RWPE1 (cell line): ENCODE measurements at regions not wholly inside any gene's neighbourhood (a gene's known extent, or its start where the extent isn't known, plus 50 kb on each side); places are given as distances from the start of the nearest gene placed in this dataset.
A peak's percentile ranks its signal among the peaks of the same experiment; 100 is the strongest.

Experiments used
- CTCF ChIA-PET: fragments of 350-600 bp; sonication (Branson Sonifier 250); formaldehyde crosslinking; extraction: SDS; loops from one replicate; lab custom pipeline; 2021; lab: Yijun Ruan, JAX
- POLR2A ChIA-PET: fragments of 400-600 bp; formaldehyde crosslinking; extraction: SDS; loops from one replicate; lab custom pipeline; 2020; ENCODE audit warnings: antibody characterized with exemption; ENCODE audit not compliant: low non-redundant PET; lab: Yijun Ruan, JAX
- DNase-seq: peaks from one replicate; pipeline ENCODE4 v3.0.0; 2012; ENCODE audit warnings: low spot score
- H3K27ac ChIP-seq: fragments of 450-650 bp; 2 replicates; pipeline ENCODE4 v1.5.1; 2017
- CTCF ChIP-seq: fragments of 450-650 bp; conservative IDR thresholded peaks from 2 replicates; pipeline ENCODE4 v1.5.1; 2017; ENCODE audit warnings: low read depth, mild to moderate bottlenecking

DNA sequence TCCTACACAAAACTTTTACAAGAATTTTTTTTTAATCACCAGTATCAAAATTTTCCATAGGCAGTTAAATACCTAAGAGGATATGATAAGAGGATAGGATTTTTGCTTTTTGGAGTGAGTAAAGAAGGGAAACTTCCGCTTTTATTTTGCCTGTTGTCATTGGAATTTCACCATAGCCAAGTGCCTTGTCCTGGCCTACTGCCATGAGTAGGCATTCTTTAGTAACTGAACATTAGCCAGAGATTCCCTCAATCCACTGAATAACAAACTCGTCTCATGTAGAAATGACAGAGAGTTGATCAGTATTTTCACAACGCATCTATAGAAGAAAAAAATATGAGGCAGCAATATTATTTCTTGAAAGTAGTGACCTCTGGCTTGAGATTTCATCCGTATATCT lies 289.6 kb upstream of the ADAMTSL1 start:
- ChIA-PET POLR2A (no interaction called here), CTCF (no interaction called here)
- no peak for TF ChIP-seq CTCF
- no peak overlapping the region for H3K27ac ChIP-seq
- DNase-seq = no peak

DNA sequence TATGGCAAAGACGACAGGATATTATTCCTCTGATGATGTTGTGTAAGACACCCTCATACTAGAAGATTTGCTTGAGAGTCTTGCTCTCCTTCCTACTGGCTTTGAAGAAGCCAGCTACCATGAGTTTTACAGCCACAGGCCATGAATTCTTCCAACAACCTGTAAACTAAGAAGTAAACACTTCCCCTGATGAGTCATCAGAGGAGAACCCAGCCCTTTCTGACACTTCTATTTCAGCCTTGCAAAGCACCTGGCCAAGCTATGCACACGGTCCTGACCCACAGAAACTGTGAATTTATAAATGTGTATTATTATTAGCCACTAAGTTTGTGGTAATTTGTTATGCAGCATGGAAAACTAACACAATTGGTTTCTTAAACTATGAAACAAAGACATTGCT lies 288.8 kb upstream of the ADAMTSL1 start:
- CTCF ChIA-PET = interaction anchor here (0.6 to 0.7 kb wide), 2 partner anchors 480 to 526 kb away, joined by 3 read pairs; no protein-coding TSS in a partner anchor
- POLR2A ChIA-PET = no interaction called here
- no peak for TF ChIP-seq CTCF
- peak; percentile 27 for DNase-seq
- no peak overlapping the region for H3K27ac ChIP-seq

DNA sequence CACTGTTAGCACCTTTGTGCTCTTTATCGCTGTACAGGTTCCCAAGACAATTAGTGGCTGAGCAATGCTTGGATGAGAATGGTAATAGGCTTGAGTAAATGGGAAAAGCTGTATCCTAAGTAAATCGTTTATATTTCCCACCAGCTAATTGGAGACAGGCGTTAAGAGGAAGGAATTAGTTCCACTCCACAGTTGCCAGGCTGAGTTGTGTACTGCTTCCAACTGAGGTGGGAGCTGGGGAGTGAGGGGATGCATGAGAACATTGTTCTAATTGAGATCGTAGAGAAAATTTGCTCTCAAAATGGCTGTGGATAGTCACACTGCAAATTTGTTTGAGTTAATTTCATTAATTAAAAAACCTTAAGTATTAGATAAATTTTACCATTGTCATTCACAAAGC lies 285.0 kb upstream of the ADAMTSL1 start:
- no peak for TF ChIP-seq CTCF
- no peak for DNase-seq
- CTCF ChIA-PET = interaction anchor here (0.6 kb wide), 1 partner anchor 47 kb away, joined by 3 read pairs; no protein-coding TSS in a partner anchor
- no peak overlapping the region for H3K27ac ChIP-seq
- POLR2A ChIA-PET = no interaction called here

- ChIA-PET CTCF (interaction anchor here (0.5 to 0.7 kb wide), 3 partner anchors 150 to 522 kb away, joined by 3 to 4 read pairs (median 3); no protein-coding TSS in a partner anchor), POLR2A (no interaction called here)
- no peak overlapping the region for H3K27ac ChIP-seq
- DNase-seq = no peak
- no peak for TF ChIP-seq CTCF
Measured at GRCh38 chr9:18189871-18190670, 283.9 kb upstream of the ADAMTSL1 start.

- ChIA-PET POLR2A (no interaction called here), CTCF (no interaction called here)
- H3K27ac ChIP-seq = no peak overlapping the region
- no peak for TF ChIP-seq CTCF
- DNase-seq = no peak
Measured at GRCh38 chr9:18190671-18191374, 283.1 kb upstream of the ADAMTSL1 start.

GRCh38 chr9:18194316-18194715 lies 279.6 kb upstream of the ADAMTSL1 start:
- POLR2A ChIA-PET = no interaction called here
- H3K27ac ChIP-seq = no peak overlapping the region
- CTCF ChIA-PET = no interaction called here
- no peak for DNase-seq
- TF ChIP-seq CTCF = no peak
